Fibroblast of the aortic adventitia (primary cell): ENCODE measurements at regions not wholly inside any gene's neighbourhood (a gene's known extent, or its start where the extent isn't known, plus 50 kb on each side); places are given as distances from the start of the nearest gene placed in this dataset.
"Not testable (repeated sequence)": the region's sequence is repeated elsewhere in the genome, so short reads cannot be mapped to it uniquely, and the experiment has no call there.

Experiments used
- DNase-seq: peaks from one replicate; pipeline ENCODE4 v3.0.0-alpha.2; 2010; ENCODE audit warnings: low read depth
- H3K4me3 ChIP-seq: 2 replicates; pipeline ENCODE4 v1.5.1; 2011; ENCODE audit warnings: low read depth, mild to moderate bottlenecking, control low read depth, low read length, moderate library complexity
- CTCF ChIP-seq: IDR thresholded peaks from 2 replicates; pipeline ENCODE4 v1.5.1; 2011; ENCODE audit warnings: mild to moderate bottlenecking, low read length, control low read depth, inconsistent platforms; ENCODE audit not compliant: insufficient read depth

DNA sequence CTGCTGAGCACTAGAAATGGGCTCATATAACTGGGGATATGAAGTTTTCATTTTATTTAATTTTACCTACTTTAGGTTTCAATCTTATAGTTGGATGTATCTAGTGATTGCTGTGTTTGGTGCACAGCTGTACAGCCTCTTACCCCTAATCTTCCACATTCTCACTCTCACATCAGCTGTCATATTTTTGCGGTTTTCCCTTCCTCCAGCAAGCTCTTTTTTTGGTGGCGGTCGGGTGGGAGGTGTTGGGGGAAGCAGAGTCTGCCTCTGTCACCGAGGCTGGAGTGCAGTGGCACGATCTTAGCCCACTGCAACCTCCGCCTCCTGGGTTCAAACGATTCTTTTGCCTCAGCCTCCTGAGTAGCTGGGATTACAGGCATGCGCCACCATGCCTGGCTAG is 445.1 kb upstream of the ISX start:
- TF ChIP-seq CTCF = no peak
- DNase-seq = no peak
- no peak overlapping the region for H3K4me3 ChIP-seq

DNA sequence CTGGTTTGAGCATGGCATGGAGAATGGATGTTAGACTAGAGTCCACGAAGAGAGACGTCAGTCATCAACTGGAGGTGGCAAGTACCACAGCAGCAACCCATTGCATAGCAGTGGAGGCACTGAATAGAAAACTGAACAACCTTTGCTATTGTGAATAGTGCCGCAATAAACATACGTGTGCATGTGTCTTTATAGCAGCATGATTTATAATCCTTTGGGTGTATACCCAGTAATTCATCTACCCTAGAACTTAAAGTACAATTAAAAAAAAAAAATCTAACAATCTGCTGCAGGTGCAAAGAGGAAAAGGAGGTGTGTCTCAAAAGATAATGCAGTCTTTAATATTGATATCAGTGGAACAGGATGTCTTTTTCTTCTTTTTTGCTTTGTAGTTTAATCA is 443.4 kb upstream of the ISX start:
- no peak for DNase-seq
- H3K4me3 ChIP-seq = no peak overlapping the region
- TF ChIP-seq CTCF = no peak

DNA sequence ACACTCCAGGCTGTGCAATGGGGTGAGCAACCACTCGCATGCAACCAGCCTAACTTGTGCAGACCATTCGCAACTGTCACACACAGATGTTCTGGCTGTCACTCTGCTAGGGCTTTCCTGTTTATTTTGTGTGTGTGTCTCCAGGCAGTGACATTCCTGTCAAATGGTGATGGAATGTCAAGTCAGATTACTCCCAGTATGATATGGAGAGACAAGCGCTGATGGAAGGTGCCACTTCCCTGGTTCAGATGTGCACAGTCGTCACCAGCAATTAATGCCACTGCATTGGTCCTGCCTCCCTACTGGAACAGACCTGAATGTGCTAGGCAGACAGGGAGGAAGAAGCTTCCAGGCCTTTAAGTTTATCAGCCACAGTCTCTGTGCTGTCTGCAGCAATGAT is 442.4 kb upstream of the ISX start:
- no peak for DNase-seq
- no peak overlapping the region for H3K4me3 ChIP-seq
- TF ChIP-seq CTCF = no peak

GRCh38 chr22:34625892-34626291 is 440.1 kb upstream of the ISX start:
- not testable (repeated sequence) for DNase-seq, H3K4me3 ChIP-seq

DNA sequence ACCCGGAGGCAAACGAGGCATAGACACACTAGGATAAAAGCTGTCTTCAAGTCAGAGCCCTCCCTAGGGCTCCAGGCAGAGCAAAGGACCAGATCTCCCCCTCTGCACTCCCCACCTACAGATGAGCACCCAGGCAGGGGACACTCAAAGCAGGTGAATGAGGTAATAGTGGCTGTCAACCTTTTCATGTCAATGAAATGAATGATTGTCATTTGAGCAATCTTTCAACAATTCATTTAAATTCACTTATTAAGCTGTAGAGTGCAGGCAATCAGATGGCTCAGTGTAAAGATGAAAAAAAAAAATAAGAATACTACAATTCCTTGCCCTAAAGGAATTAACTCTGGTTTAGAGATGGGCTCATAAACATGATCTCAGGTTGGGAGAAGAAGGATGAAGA is 427.8 kb upstream of the ISX start:
- TF ChIP-seq CTCF = no peak
- DNase-seq = no peak
- no peak overlapping the region for H3K4me3 ChIP-seq

DNA sequence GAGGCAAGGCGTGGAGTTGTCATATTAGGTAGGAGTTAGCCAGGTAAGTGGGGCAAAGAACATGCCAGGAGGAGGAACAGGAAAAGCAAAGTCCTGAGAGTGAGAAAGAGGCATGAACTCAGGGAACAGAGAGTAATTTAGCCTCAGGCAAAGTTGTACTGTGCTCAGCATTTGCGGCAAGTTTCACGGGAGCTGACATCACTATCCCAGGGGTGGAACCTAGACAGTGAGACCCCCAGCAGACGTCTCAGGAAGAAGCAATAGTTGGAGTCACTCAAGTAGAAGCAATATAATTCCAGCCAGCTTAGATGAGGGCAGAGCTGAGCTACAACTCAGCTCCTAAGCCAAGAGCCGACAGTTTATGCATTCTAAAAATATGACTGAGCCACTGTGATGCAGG is 426.0 kb upstream of the ISX start:
- no peak overlapping the region for H3K4me3 ChIP-seq
- no peak for TF ChIP-seq CTCF
- DNase-seq = no peak

DNA sequence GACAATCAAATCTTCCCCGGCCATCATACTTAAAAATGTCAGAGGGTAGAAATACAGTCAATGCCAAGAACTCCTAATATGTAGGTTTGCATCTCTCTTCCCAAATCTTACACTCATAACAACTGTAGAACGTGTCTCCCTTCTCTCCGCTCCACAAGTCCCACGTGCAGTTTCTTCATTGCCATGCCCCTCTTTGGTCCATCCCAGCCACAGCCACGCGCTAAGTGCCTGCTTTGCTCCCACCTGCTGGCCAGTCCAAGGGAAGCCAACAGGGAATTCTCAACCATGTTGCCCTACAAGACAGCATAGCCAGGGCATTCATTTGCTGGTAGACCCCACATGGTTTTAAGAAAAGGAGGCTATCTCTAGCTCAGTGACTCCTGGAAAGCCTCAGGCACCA is 420.6 kb upstream of the ISX start:
- H3K4me3 ChIP-seq = no peak overlapping the region
- TF ChIP-seq CTCF = no peak
- DNase-seq = no peak
